ENCODE measurements at regions not wholly inside any gene's neighbourhood (a gene's known extent, or its start where the extent isn't known, plus 50 kb on each side); places are given as distances from the start of the nearest gene placed in this dataset.
"Not testable (repeated sequence)": the region's sequence is repeated elsewhere in the genome, so short reads cannot be mapped to it uniquely, and the experiment has no call there.

- intact Hi-C loops (cut with micrococcal nuclease), result no loop called here
- Mint-ChIP-seq H3K27ac (no peak overlapping the region), H3K9me3 (no peaks in the 10 kb centered on the region), H3K36me3 (ENCODE audit: low read depth) (no peaks in the 10 kb centered on the region), H3K4me1 (ENCODE audit: low read depth) (peaks cover 9% of the 10 kb centered on the region), H3K4me3 (ENCODE audit: low read depth) (no peak overlapping the region), H3K27me3 (ENCODE audit: low read depth) (peaks cover 11% of the 10 kb centered on the region)
- DNase-seq (ENCODE audit: low spot score), result no peak
These were observed 568.8 kb upstream of the C16orf82 start for GRCh38 chr16:26497896-26498295.

- intact Hi-C loops (cut with micrococcal nuclease), result no loop called here
- Mint-ChIP-seq H3K36me3 (ENCODE audit: low read depth) (no peaks in the 10 kb centered on the region), H3K4me1 (ENCODE audit: low read depth) (peaks cover 9% of the 10 kb centered on the region), H3K9me3 (no peaks in the 10 kb centered on the region), H3K4me3 (ENCODE audit: low read depth) (no peak overlapping the region), H3K27me3 (ENCODE audit: low read depth) (peaks cover 12% of the 10 kb centered on the region), H3K27ac (no peak overlapping the region)
- DNase-seq (ENCODE audit: low spot score), result no peak
These were observed 566.4 kb upstream of the C16orf82 start for GRCh38 chr16:26500326-26500725.

GRCh38 chr16:26505496-26505895, 561.2 kb upstream of the C16orf82 start:
- no peaks in the 10 kb centered on the region for H3K9me3 Mint-ChIP-seq
- no peak overlapping the region for H3K4me3 Mint-ChIP-seq (ENCODE audit: low read depth)
- intact Hi-C loops (cut with micrococcal nuclease), result no loop called here
- H3K4me1 Mint-ChIP-seq (ENCODE audit: low read depth), result no peaks in the 10 kb centered on the region
- no peaks in the 10 kb centered on the region for H3K36me3 Mint-ChIP-seq (ENCODE audit: low read depth)
- H3K27ac Mint-ChIP-seq, result no peak overlapping the region
- H3K27me3 Mint-ChIP-seq (ENCODE audit: low read depth), result peaks cover 4% of the 10 kb centered on the region
- no peak for DNase-seq (ENCODE audit: low spot score)

GRCh38 chr16:26508946-26509345, 557.8 kb upstream of the C16orf82 start:
- H3K36me3 Mint-ChIP-seq (ENCODE audit: low read depth); DNase-seq (ENCODE audit: low spot score); H3K27me3 Mint-ChIP-seq (ENCODE audit: low read depth); H3K4me3 Mint-ChIP-seq (ENCODE audit: low read depth); H3K9me3 Mint-ChIP-seq; H3K27ac Mint-ChIP-seq; H3K4me1 Mint-ChIP-seq (ENCODE audit: low read depth); intact Hi-C loops (cut with micrococcal nuclease): not testable (repeated sequence)

- intact Hi-C loops (cut with micrococcal nuclease), result no loop called here
- no peak overlapping the region for H3K27ac Mint-ChIP-seq
- no peaks in the 10 kb centered on the region for H3K4me1 Mint-ChIP-seq (ENCODE audit: low read depth)
These were observed 555.8 kb upstream of the C16orf82 start for GRCh38 chr16:26510924-26511323.

GRCh38 chr16:26511463-26511862, 555.3 kb upstream of the C16orf82 start:
- Mint-ChIP-seq H3K4me3 (ENCODE audit: low read depth) (no peak overlapping the region), H3K27me3 (ENCODE audit: low read depth) (no peaks in the 10 kb centered on the region), H3K9me3 (no peaks in the 10 kb centered on the region), H3K36me3 (ENCODE audit: low read depth) (no peaks in the 10 kb centered on the region), H3K4me1 (ENCODE audit: low read depth) (no peaks in the 10 kb centered on the region), H3K27ac (no peak overlapping the region)
- intact Hi-C loops (cut with micrococcal nuclease), result no loop called here
- no peak for DNase-seq (ENCODE audit: low spot score)

More at GRCh38 chr16:26510924-26511323, 555.8 kb upstream of the C16orf82 start:
- H3K4me3 Mint-ChIP-seq (ENCODE audit: low read depth), result no peak overlapping the region
- no peaks in the 10 kb centered on the region for H3K9me3 Mint-ChIP-seq
- H3K36me3 Mint-ChIP-seq (ENCODE audit: low read depth), result no peaks in the 10 kb centered on the region
- no peak for DNase-seq (ENCODE audit: low spot score)
- no peaks in the 10 kb centered on the region for H3K27me3 Mint-ChIP-seq (ENCODE audit: low read depth)

- Mint-ChIP-seq H3K4me1 (ENCODE audit: low read depth) (no peaks in the 10 kb centered on the region), H3K9me3 (no peaks in the 10 kb centered on the region), H3K27me3 (ENCODE audit: low read depth) (peaks cover 19% of the 10 kb centered on the region), H3K27ac (no peak overlapping the region), H3K4me3 (ENCODE audit: low read depth) (no peak overlapping the region), H3K36me3 (ENCODE audit: low read depth) (no peaks in the 10 kb centered on the region)
- intact Hi-C loops (cut with micrococcal nuclease), result no loop called here
- no peak for DNase-seq (ENCODE audit: low spot score)
These were observed 545.1 kb upstream of the C16orf82 start for GRCh38 chr16:26521626-26522025.

GRCh38 chr16:26524281-26524680, 542.4 kb upstream of the C16orf82 start:
- no peaks in the 10 kb centered on the region for H3K9me3 Mint-ChIP-seq
- no peaks in the 10 kb centered on the region for H3K4me1 Mint-ChIP-seq (ENCODE audit: low read depth)
- DNase-seq (ENCODE audit: low spot score), result no peak
- H3K36me3 Mint-ChIP-seq (ENCODE audit: low read depth), result no peaks in the 10 kb centered on the region
- intact Hi-C loops (cut with micrococcal nuclease), result no loop called here
- H3K4me3 Mint-ChIP-seq (ENCODE audit: low read depth), result no peak overlapping the region
- H3K27me3 Mint-ChIP-seq (ENCODE audit: low read depth), result peaks cover 21% of the 10 kb centered on the region
- no peak overlapping the region for H3K27ac Mint-ChIP-seq

- no peaks in the 10 kb centered on the region for H3K36me3 Mint-ChIP-seq (ENCODE audit: low read depth)
- H3K27me3 Mint-ChIP-seq (ENCODE audit: low read depth), result peaks cover 21% of the 10 kb centered on the region
- intact Hi-C loops (cut with micrococcal nuclease), result no loop called here
- no peaks in the 10 kb centered on the region for H3K9me3 Mint-ChIP-seq
- no peak for DNase-seq (ENCODE audit: low spot score)
- no peak overlapping the region for H3K4me3 Mint-ChIP-seq (ENCODE audit: low read depth)
- H3K4me1 Mint-ChIP-seq (ENCODE audit: low read depth), result no peaks in the 10 kb centered on the region
- H3K27ac Mint-ChIP-seq, result no peak overlapping the region
These were observed 541.9 kb upstream of the C16orf82 start for GRCh38 chr16:26524846-26525245.

- Mint-ChIP-seq H3K9me3 (no peaks in the 10 kb centered on the region), H3K4me3 (ENCODE audit: low read depth) (no peak overlapping the region), H3K27me3 (ENCODE audit: low read depth) (peaks cover 21% of the 10 kb centered on the region), H3K27ac (no peak overlapping the region), H3K36me3 (ENCODE audit: low read depth) (no peaks in the 10 kb centered on the region), H3K4me1 (ENCODE audit: low read depth) (no peaks in the 10 kb centered on the region)
- intact Hi-C loops (cut with micrococcal nuclease), result no loop called here
- DNase-seq (ENCODE audit: low spot score), result no peak
These were observed 540.9 kb upstream of the C16orf82 start for GRCh38 chr16:26525856-26526255.

- H3K27me3 Mint-ChIP-seq (ENCODE audit: low read depth), result peaks cover 18% of the 10 kb centered on the region
- H3K36me3 Mint-ChIP-seq (ENCODE audit: low read depth), result no peaks in the 10 kb centered on the region
- H3K4me3 Mint-ChIP-seq (ENCODE audit: low read depth), result no peak overlapping the region
- H3K4me1 Mint-ChIP-seq (ENCODE audit: low read depth), result no peaks in the 10 kb centered on the region
- intact Hi-C loops (cut with micrococcal nuclease), result no loop called here
- no peak overlapping the region for H3K27ac Mint-ChIP-seq
- DNase-seq (ENCODE audit: low spot score), result no peak
- no peaks in the 10 kb centered on the region for H3K9me3 Mint-ChIP-seq
These were observed 540.1 kb upstream of the C16orf82 start for GRCh38 chr16:26526633-26527032.

GRCh38 chr16:26530584-26531289, 536.0 kb upstream of the C16orf82 start:
- no peaks in the 10 kb centered on the region for H3K36me3 Mint-ChIP-seq (ENCODE audit: low read depth)
- no peaks in the 10 kb centered on the region for H3K9me3 Mint-ChIP-seq
- H3K4me3 Mint-ChIP-seq (ENCODE audit: low read depth), result no peak overlapping the region
- no peaks in the 10 kb centered on the region for H3K4me1 Mint-ChIP-seq (ENCODE audit: low read depth)
- peaks cover 29% of the 10 kb centered on the region for H3K27me3 Mint-ChIP-seq (ENCODE audit: low read depth)
- no peak for DNase-seq (ENCODE audit: low spot score)
- intact Hi-C loops (cut with micrococcal nuclease), result no loop called here
- no peak overlapping the region for H3K27ac Mint-ChIP-seq

- Mint-ChIP-seq H3K4me1 (ENCODE audit: low read depth) (no peaks in the 10 kb centered on the region), H3K27ac (no peak overlapping the region), H3K36me3 (ENCODE audit: low read depth) (no peaks in the 10 kb centered on the region), H3K4me3 (ENCODE audit: low read depth) (no peak overlapping the region), H3K27me3 (ENCODE audit: low read depth) (peaks cover 28% of the 10 kb centered on the region), H3K9me3 (no peaks in the 10 kb centered on the region)
- no peak for DNase-seq (ENCODE audit: low spot score)
- intact Hi-C loops (cut with micrococcal nuclease), result no loop called here
These were observed 535.4 kb upstream of the C16orf82 start for GRCh38 chr16:26531290-26531730.

- no peak overlapping the region for H3K4me3 Mint-ChIP-seq (ENCODE audit: low read depth)
- no peaks in the 10 kb centered on the region for H3K9me3 Mint-ChIP-seq
- no peaks in the 10 kb centered on the region for H3K36me3 Mint-ChIP-seq (ENCODE audit: low read depth)
- no peak overlapping the region for H3K27ac Mint-ChIP-seq
- H3K27me3 Mint-ChIP-seq (ENCODE audit: low read depth), result peaks cover 30% of the 10 kb centered on the region
- DNase-seq (ENCODE audit: low spot score), result no peak
- intact Hi-C loops (cut with micrococcal nuclease), result no loop called here
- no peaks in the 10 kb centered on the region for H3K4me1 Mint-ChIP-seq (ENCODE audit: low read depth)
These were observed 534.3 kb upstream of the C16orf82 start for GRCh38 chr16:26532456-26532855.
